Neuronal stem cell (in vitro differentiated cells): ENCODE measurements at regions not wholly inside any gene's neighbourhood (a gene's known extent, or its start where the extent isn't known, plus 50 kb on each side); places are given as distances from the start of the nearest gene placed in this dataset.

ENCODE experiments used
- DNase-seq: peaks from one replicate; pipeline ENCODE4 v3.0.0-alpha.2; 2013; ENCODE audit warnings: low spot score
- H2AFZ ChIP-seq: one replicate; pipeline ENCODE4 v1.6.1; 2013; ENCODE audit warnings: mild to moderate bottlenecking, low read length, inconsistent platforms
- H2AK5ac ChIP-seq: 2 replicates; pipeline ENCODE4 v1.6.1; 2013; ENCODE audit warnings: low read depth, mild to moderate bottlenecking, inconsistent platforms, low read length, moderate library complexity, mixed read lengths
- H2BK120ac ChIP-seq: 2 replicates; pipeline ENCODE4 v1.6.1; 2013; ENCODE audit warnings: low read depth, mild to moderate bottlenecking, inconsistent platforms, low read length, moderate library complexity, mixed read lengths
- H2BK12ac ChIP-seq: one replicate; pipeline ENCODE4 v1.6.1; 2013; ENCODE audit warnings: low read length, inconsistent platforms
- H2BK15ac ChIP-seq: 2 replicates; pipeline ENCODE4 v1.6.1; 2013; ENCODE audit warnings: mild to moderate bottlenecking, low read length, inconsistent platforms, mixed read lengths
- H2BK5ac ChIP-seq: one replicate; pipeline ENCODE4 v1.6.1; 2013; ENCODE audit warnings: inconsistent platforms, mild to moderate bottlenecking, low read length, moderate library complexity
- H3K14ac ChIP-seq: one replicate; pipeline ENCODE4 v1.6.1; 2013; ENCODE audit warnings: low read length, inconsistent platforms
- H3K18ac ChIP-seq: 2 replicates; pipeline ENCODE4 v1.6.1; 2013; ENCODE audit warnings: low read length, inconsistent platforms
- H3K23ac ChIP-seq: 2 replicates; pipeline ENCODE4 v1.6.1; 2013; ENCODE audit warnings: low read depth, mild to moderate bottlenecking, mixed read lengths, low read length, inconsistent platforms; ENCODE audit not compliant: poor library complexity
- H3K27ac ChIP-seq: replicated peaks from 3 replicates; pipeline ENCODE4 v1.5.1; 2013; ENCODE audit warnings: low read length, inconsistent platforms
- H3K27me3 ChIP-seq, 3 experiments: 2 replicates each; pipeline ENCODE4 v1.6.1; 2013; ENCODE audit warnings: low read length in 3 of 3, mild to moderate bottlenecking in 2 of 3, inconsistent platforms in 1 of 3, low read depth in 1 of 3, mixed read lengths in 1 of 3, moderate library complexity in 1 of 3; ENCODE audit not compliant: control insufficient read depth in 3 of 3, insufficient read depth in 3 of 3
- H3K36me3 ChIP-seq, 2 donors: replicated peaks in 1 of 2; 2 replicates each; pipeline ENCODE4 v1.6.1; 2013; ENCODE audit warnings: low read length in 2 of 2; ENCODE audit not compliant: control insufficient read depth in 2 of 2, insufficient read depth in 2 of 2
- H3K4ac ChIP-seq: 2 replicates; pipeline ENCODE4 v1.6.1; 2013; ENCODE audit warnings: inconsistent platforms, mild to moderate bottlenecking, low read length, moderate library complexity
- H3K4me1 ChIP-seq, 2 donors: 1 replicate in 1 of 2; 2 replicates in 1 of 2; pipeline ENCODE4 v1.6.1; 2013; ENCODE audit warnings: low read length in 2 of 2, low read depth in 1 of 2; ENCODE audit not compliant: control insufficient read depth in 2 of 2, insufficient read depth in 1 of 2
- H3K4me2 ChIP-seq: one replicate; pipeline ENCODE4 v1.6.1; 2013; ENCODE audit warnings: mild to moderate bottlenecking, low read length, inconsistent platforms; ENCODE audit not compliant: insufficient read depth, poor library complexity, severe bottlenecking
- H3K4me3 ChIP-seq, 2 donors: 2 replicates each; pipeline ENCODE4 v1.5.1; 2013; ENCODE audit warnings: low read length in 2 of 2, mild to moderate bottlenecking in 2 of 2, inconsistent platforms in 1 of 2, moderate library complexity in 1 of 2
- H3K79me1 ChIP-seq: one replicate; pipeline ENCODE4 v1.6.1; 2013; ENCODE audit warnings: low read depth, mild to moderate bottlenecking, inconsistent platforms, low read length, moderate library complexity
- H3K9ac ChIP-seq: one replicate; pipeline ENCODE4 v1.6.1; 2013; ENCODE audit warnings: mild to moderate bottlenecking, low read depth, low read length, inconsistent platforms; ENCODE audit not compliant: poor library complexity
- H3K9me3 ChIP-seq, 2 donors: replicated peaks in 1 of 2; 2 replicates each; pipeline versions ENCODE3 to v1.6.1; 2013; ENCODE audit warnings: low read length in 2 of 2, mild to moderate bottlenecking in 2 of 2, inconsistent platforms in 1 of 2, low read depth in 1 of 2, mixed read lengths in 1 of 2, moderate library complexity in 1 of 2; ENCODE audit not compliant: control insufficient read depth in 2 of 2, insufficient read depth in 1 of 2
- H4K8ac ChIP-seq: one replicate; pipeline ENCODE4 v1.6.1; 2013; ENCODE audit warnings: low read depth, mild to moderate bottlenecking, inconsistent platforms, low read length, moderate library complexity
- H4K91ac ChIP-seq: one replicate; pipeline ENCODE4 v1.6.1; 2013; ENCODE audit warnings: low read length, low read depth, mild to moderate bottlenecking, inconsistent platforms; ENCODE audit not compliant: poor library complexity
- WGBS, 2 donors: extraction: QIAGEN DNeasy Blood & Tissue Kit; methylation state at CpG; one replicate each; pipeline ENCODE4 v1.1.7; 2013; ENCODE audit warnings: missing lambda C conversion rate in 2 of 2, mixed read lengths in 1 of 2; ENCODE audit not compliant: insufficient read length in 2 of 2, insufficient replicate concordance in 1 of 2; ENCODE audit errors: extremely low coverage in 2 of 2; 5-methylcytosine and 5-hydroxymethylcytosine counted together

- no peak overlapping the region for H3K27ac ChIP-seq
- no peak overlapping the region for H2BK120ac ChIP-seq
- no peaks in the 10 kb centered on the region for H3K27me3 ChIP-seq
- H3K9me3 ChIP-seq = no peaks in the 10 kb centered on the region
- DNase-seq = no peak
- H3K9ac ChIP-seq = no peak overlapping the region
- no peak overlapping the region for H2AFZ ChIP-seq
- no peaks in the 10 kb centered on the region for H3K4me1 ChIP-seq
- H3K79me1 ChIP-seq = no peaks in the 10 kb centered on the region
- H3K4me2 ChIP-seq = no peak overlapping the region
- no peak overlapping the region for H3K23ac ChIP-seq
- H4K8ac ChIP-seq = no peak overlapping the region
- no peak overlapping the region for H4K91ac ChIP-seq
- no peak overlapping the region for H3K4ac ChIP-seq
- H3K36me3 ChIP-seq = no peaks in the 10 kb centered on the region
- H2BK12ac ChIP-seq = no peak overlapping the region
- WGBS, 2 donors = no CpG with 5 or more reads among the region's 3 CpGs
- H3K14ac ChIP-seq = no peak overlapping the region
- no peak overlapping the region for H2BK5ac ChIP-seq
- no peak overlapping the region for H3K4me3 ChIP-seq
- H3K18ac ChIP-seq = no peak overlapping the region
- no peak overlapping the region for H2BK15ac ChIP-seq
- H2AK5ac ChIP-seq = no peak overlapping the region
These were observed 96.3 kb upstream of the HMHB1 start for GRCh38 chr5:143715616-143716015.

DNA sequence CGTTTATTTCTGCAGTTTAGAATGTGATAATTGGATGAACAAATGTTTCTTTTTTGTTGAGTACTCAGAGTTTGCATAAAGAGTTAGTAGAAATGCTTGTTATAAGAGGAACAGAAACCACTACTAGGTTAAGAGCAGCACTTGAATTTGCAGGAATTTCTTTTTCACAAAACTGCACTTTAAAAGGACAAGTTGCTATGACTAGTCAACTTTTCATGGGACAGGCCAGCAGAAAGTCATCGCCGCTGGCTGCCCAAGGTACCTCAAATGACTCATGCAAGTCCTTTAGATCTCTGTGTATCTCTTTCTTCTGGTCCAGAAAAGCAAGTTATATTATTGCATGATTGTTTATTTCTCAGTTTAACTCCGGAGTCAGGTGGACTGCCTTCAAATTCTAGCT, 97.3 kb upstream of the HMHB1 start:
- Histone ChIP-seq H3K14ac (no peak overlapping the region), H3K9ac (no peak overlapping the region), H3K23ac (no peak overlapping the region), H3K36me3 (no peaks in the 10 kb centered on the region), H2BK120ac (no peak overlapping the region), H2AK5ac (no peak overlapping the region), H3K18ac (no peak overlapping the region), H4K8ac (no peak overlapping the region), H4K91ac (no peak overlapping the region), H2BK15ac (no peak overlapping the region), H3K27ac (no peak overlapping the region), H2BK12ac (no peak overlapping the region), H3K27me3 (no peaks in the 10 kb centered on the region), H3K4me2 (no peak overlapping the region), H2BK5ac (no peak overlapping the region), H3K4me3 (no peak overlapping the region), H3K79me1 (no peaks in the 10 kb centered on the region), H3K4me1 (no peaks in the 10 kb centered on the region), H3K4ac (no peak overlapping the region), H2AFZ (no peak overlapping the region), H3K9me3 (no peaks in the 10 kb centered on the region)
- no CpG with 5 or more reads among the region's 4 CpGs for WGBS, 2 donors
- no peak for DNase-seq

GRCh38 chr5:143713047-143714003, 98.6 kb upstream of the HMHB1 start:
- Histone ChIP-seq H3K18ac (no peak overlapping the region), H3K4me2 (no peak overlapping the region), H2BK5ac (no peak overlapping the region), H3K4ac (no peak overlapping the region), H2BK12ac (no peak overlapping the region), H3K14ac (no peak overlapping the region), H3K9ac (no peak overlapping the region), H4K91ac (no peak overlapping the region), H3K4me1 (no peaks in the 10 kb centered on the region), H2BK120ac (no peak overlapping the region), H2BK15ac (no peak overlapping the region), H3K23ac (no peak overlapping the region), H3K36me3 (no peaks in the 10 kb centered on the region), H3K27me3 (no peaks in the 10 kb centered on the region), H3K9me3 (no peaks in the 10 kb centered on the region), H3K27ac (no peak overlapping the region), H3K79me1 (no peaks in the 10 kb centered on the region), H2AFZ (no peak overlapping the region), H2AK5ac (no peak overlapping the region), H4K8ac (no peak overlapping the region), H3K4me3 (no peak overlapping the region)
- no peak for DNase-seq
- WGBS, 2 donors = no CpG with 5 or more reads among the region's 8 CpGs

DNA sequence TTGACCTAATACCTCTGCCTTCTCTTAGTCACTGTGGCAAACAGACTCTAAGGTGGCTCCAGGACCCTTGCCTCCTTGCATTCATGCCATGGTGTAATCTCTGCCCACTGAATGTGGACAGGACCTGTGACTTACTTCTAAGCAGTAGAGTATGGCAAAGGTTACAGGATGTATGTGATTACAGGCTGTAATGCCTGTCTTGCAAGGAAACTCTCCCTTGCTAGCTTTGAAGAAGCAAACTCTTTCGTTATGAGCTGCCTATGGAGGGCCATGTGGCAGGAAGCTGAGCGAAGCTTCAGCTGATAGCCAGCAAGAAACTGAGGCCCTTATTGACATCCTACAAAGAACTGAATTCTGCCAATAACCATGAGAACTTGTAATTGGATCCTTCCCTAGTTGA, 103.3 kb upstream of the HMHB1 start:
- DNase-seq = no peak
- H3K23ac ChIP-seq = no peak overlapping the region
- H3K4me3 ChIP-seq = no peak overlapping the region
- H3K18ac ChIP-seq = no peak overlapping the region
- H2BK15ac ChIP-seq = no peak overlapping the region
- H3K4ac ChIP-seq = no peak overlapping the region
- no peak overlapping the region for H2BK5ac ChIP-seq
- no peak overlapping the region for H2AK5ac ChIP-seq
- no peak overlapping the region for H3K4me2 ChIP-seq
- H2BK12ac ChIP-seq = no peak overlapping the region
- H4K91ac ChIP-seq = no peak overlapping the region
- no peak overlapping the region for H2AFZ ChIP-seq
- no peak overlapping the region for H4K8ac ChIP-seq
- H3K79me1 ChIP-seq = no peaks in the 10 kb centered on the region
- WGBS, 2 donors = no CpG with 5 or more reads among the region's 2 CpGs
- no peak overlapping the region for H2BK120ac ChIP-seq
- H3K27ac ChIP-seq = no peak overlapping the region
- no peak overlapping the region for H3K14ac ChIP-seq
- no peaks in the 10 kb centered on the region for H3K36me3 ChIP-seq
- H3K4me1 ChIP-seq = no peaks in the 10 kb centered on the region
- no peaks in the 10 kb centered on the region for H3K9me3 ChIP-seq
- H3K27me3 ChIP-seq = no peaks in the 10 kb centered on the region
- no peak overlapping the region for H3K9ac ChIP-seq
